Stimulated activated CD8-positive, alpha-beta memory T cell treated with anti-CD3 and anti-CD28 coated beads, Interleukin-2, amount 100 ng/mL, for 48 hours (primary cell): ENCODE measurements at regions not wholly inside any gene's neighbourhood (a gene's known extent, or its start where the extent isn't known, plus 50 kb on each side); places are given as distances from the start of the nearest gene placed in this dataset.
"Not testable (repeated sequence)": the region's sequence is repeated elsewhere in the genome, so short reads cannot be mapped to it uniquely, and the experiment has no call there.

ENCODE experiments used
- DNase-seq, 2 donors: peaks; one replicate each; pipeline ENCODE4 v3.0.0-alpha.2; 2020; ENCODE audit warnings: low read depth in 2 of 2

DNA sequence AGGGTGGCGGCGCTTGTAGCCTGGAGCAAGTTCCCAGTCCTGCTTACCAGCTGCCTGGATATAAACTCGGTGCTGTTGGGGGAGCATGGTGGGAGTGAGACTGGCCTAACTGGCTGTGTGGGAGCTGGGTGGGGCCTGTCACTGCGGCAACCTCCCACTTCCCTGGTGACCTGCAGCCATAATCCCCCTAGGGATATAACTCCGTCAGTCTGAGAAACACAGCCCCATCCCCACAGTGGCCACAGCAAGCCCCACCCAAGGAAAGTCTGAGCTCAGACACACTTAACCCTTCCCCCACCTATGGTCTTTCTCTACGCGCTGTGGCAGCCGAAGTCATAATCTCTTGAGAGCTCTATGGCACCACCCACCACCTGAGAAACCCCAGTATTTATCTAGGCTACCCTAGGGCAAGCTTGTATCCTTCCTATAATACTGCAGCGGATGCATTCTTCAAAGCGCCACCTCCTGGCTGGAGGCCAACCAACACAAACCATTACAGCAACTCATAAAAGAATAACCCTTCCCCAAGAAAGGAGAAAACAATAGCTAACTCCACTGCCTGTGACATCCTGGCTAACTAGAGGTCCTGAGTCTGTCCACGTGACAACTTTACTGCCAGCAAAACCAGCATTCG is 57.4 kb downstream of the ZNF648 start:
- no peak for DNase-seq

DNA sequence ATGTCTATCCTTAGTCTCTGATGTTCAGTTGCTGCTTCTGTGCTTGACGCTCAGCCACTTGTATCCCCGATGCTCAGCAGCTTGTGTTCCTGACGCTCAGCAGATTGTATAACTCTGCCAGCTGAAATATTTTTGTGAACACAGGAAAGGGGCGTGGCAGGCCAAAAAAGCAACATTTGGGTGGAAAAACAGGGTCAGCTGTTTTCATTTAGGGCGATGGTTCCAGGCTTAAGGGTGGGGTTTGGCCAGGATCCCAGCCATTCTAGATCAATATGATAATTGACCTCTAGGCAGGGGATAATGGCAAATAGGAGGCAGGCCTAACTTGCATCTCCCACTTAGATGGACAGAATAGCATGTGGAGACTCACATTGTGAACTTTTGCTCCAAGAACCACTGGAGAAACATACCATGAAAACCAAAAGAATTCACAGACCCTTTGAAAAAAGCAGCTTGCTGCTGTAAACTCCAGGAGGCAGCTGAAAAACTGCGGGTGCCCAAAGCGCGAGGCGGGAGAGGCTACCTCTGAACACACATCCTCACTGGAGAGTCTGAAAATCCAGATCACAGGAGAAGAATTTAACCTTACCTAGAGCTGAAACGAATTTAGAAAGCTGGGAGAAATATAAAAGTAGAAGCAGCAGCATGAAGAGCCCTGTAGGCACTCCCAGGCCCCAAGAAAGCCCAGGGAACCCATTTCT is 58.3 kb downstream of the ZNF648 start:
- no peak for DNase-seq

DNA sequence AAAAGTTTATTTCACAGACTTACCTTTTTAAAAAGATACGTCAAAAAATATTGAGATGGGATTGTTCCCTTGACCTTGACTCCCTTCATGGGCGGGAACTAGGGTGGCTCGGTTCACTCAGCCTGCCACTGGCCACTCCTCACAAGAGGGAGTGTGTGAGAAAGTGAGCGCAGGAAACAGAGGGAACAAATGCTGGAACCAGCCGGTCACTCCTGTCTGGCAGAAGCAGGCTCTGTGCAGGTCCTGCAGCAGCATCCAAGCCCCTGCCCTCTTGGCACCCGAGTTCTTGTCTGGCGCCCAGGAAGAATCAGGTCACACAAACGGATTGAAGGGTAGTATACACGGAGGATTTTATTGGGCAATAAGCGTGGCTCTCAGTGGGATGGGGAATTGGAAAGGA is 58.9 kb downstream of the ZNF648 start:
- no peak for DNase-seq

DNA sequence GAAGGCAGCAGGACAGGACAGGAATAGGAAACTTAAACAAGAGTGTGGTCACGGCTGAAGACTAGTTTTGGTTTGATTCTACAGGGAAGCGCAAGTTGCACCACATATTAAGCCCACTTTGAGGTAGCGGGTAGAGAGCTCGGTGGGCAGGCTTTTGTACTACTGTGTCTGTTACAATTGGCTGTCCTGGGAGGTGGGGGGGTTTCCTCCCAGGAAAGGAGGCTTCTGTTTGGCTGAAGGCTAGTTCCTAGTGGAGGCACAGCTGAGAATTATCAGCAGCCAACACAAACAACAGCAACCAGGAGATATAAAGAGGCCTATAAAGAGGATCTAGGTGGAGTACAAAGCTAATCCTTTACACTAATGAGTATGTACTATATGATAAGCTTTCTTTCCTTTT is 62.7 kb downstream of the ZNF648 start:
- DNase-seq, result no peak

DNA sequence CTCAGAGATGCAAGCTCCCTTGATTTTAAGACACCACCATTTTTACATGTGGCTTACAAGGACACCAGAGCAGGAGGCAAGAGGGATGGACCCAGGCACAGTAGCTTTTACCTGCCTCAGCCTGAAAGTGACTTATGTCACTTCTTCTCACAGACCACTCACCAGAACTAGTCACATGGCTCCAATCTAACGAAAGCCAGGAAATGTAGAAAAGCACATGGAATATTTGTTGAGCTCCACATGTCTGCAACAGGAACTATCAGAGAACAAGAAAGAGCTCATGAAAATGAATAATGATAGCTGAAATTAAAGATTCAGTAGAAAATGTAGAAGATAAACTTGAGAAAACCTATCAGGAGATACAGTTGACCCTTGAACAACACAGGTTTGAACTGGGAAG is 69.4 kb downstream of the ZNF648 start:
- DNase-seq, result no peak

DNA sequence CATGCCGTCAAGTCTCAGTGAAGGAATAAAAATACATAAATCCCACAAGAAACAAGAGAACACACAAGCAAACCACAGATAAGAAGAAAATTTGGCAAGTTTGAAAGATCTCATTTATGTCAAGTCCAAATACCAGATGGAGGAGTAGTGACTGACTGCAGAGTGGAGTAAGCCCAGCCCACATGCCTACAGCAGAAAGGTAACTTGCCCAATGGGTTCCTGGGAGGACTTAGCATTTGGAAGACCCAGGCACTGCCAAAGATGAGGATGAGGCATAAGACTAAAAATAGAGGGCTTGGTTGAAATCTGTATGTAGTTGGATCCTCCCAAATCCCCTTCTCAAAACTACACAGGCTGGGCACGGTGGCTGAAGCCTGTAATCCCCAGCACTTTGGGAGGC is 70.8 kb downstream of the ZNF648 start:
- no peak for DNase-seq

DNA sequence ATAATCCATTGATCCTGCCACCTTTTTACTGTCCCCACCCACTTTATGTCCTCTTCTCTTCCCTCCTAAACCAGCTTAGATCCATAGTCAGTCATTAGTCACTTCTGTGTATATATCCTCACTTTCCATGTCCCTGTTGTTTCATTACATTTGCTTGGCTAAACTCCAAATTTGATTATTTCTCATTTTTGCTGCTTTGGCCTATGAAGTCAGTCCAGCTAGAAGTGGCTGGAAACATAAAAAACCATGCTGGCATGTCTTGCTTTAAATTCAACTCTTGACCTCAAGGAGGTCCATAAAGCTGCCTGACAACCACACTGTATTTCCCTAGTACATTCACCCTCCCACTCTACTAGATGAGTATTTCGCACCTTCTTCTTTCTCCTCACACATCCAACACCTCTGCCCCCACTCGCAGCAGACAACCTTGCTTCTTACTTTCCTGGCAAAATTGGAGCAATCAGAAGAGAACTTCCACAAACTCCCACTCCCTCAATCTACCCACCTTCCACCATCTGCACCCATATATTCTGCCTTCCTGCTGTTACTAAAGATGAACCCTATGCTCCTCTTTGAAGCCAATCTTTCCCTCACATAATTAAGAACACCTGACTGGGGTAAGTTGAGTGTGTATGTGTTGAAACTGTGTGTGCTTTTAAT is 72.1 kb downstream of the ZNF648 start:
- DNase-seq, result no peak

DNA sequence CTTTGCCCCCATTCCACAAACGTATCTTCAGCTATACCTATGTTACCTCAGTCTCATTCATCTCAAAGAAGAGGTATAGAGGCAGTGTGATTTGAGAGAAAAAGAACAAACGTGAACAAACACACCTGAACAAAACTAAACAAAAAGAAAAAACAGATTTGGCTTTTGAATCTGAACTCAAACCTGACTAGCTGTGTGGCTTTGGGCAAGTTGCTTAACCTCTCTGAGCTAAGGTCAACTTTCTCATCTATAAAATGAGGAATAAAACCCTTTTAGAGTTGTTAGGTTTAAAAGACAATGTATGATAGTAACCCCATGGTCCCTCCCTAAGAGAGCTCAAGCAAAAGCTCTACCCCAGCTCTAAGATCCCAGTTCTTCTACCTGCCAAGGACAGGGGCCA is 73.5 kb downstream of the ZNF648 start:
- DNase-seq, result no peak

DNA sequence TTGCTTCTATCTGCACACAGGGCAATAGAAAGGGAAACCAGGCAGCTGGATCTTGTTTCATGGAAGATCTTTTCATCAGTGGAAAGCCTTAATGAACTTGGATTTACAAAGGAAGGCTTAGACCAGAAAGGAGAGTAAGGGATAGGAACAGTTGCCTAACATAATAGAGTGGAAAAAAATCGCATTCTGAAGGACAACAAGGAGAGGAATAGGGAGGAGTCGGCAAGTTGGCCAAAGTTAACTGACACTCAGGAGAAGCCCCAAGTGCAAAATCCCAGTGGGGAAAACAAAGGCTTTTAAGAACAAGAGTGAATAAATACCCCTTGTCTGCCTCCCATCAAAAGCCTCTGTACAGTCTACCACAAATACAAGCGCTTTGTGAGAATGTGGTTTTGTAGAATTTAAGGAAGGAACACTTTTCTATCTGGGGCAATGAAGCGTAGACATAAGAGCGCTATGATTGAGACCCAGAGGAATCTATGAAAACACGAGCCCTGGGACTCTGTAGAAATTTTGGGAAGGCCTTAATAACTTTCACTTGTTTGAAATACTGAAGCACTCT is 74.1 kb downstream of the ZNF648 start:
- no peak for DNase-seq

DNA sequence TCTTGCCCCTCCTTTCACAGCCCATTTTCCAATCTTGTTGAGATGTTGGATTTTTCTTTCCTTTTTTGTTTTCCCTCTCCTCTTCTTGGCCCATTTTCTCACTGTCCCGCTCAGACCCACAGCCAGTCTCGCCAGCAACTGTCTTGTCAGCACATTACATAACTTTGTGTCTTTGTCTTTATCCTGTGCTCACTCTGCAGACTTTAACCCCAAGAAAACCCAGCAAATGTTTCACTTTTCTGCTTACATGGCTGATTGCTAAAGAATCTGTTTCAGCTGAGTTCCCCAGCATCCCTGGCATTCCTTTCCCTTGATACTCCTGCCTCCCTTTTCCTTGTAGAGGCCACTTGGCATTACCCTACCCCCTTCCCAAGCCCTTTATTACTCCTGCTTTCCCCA is 74.6 kb downstream of the ZNF648 start:
- DNase-seq, result no peak

DNA sequence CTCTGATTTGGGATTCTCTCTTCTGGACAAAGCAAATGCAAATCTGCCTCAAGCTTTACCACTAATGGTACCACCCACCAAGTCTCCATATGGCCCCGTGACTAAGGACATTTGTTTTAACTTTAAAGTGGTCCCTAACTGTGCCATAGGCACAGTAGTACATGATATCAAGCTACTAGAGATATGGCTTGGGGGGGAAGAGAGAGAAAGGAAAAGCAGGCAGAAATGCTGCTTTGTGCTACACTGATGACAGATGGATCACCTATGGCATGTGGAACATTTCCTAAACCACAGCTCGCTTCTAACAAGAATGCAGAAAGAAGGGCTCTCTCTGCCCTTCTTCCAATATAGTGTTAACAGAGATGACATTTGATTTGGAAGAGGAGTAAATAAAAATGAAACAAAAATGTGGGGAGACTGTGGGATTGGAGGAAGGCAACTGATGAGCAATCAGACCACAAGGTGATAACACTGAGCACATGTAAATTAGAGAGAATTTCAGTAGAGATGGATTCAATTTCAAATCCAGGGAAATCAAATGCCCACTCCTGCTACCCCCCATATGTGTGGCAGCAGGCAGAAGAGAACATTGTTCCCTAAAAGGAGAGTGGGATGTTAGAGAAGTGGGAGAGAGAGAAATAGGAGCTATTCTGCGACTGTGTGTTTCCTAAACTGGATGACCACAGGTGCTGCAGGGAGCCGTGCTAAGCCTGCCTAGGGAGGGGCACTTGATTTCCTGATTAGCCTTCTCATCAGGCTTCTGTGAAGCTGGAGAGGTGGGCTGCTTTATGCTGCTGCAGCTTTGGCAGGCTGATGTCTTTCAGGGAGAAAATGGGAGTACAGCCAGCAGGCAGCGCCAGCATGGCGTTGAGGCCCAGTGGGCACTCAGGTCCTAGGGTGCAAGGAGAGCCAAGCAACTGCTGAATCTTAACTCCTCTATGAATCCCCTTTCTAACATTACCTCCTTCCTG is 75.3 kb downstream of the ZNF648 start:
- no peak for DNase-seq

DNA sequence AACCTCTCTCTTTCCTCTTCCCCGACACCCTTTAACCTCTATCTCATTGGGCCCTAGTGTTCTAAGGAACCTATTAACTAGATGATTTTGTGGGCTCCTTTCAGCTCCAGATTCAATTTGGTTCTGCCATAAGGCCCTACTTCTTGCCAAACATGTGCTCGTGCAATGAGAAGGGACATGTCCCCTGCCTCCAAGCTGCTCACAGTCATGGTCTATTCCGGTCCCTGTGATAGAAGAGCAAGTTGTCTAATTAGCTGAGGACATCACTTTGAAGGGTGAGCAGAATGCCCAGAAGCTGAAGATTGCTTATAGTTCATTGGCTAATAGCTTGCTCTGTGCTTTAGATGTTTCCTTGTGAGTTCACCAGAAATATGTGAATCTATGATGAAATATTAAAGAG is 76.2 kb downstream of the ZNF648 start:
- no peak for DNase-seq

DNA sequence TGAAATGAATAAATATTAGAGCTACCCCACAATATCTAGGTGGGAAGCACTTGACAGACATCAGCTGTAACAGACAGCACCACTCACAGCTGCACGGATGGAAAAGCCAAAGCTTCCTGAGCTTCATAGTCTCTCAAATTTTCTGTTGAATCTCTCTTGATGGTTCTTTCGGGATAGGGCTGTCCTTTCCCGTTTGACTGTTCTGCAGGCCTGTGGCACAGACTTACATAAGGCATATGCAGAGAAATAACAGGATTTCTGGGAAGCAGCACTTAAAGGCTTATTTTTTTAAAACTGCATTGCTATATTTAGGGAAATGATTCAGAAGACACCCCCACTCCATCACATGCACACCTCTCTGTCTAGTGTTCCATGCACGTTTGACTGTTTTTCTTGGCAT is 77.5 kb downstream of the ZNF648 start:
- no peak for DNase-seq

DNA sequence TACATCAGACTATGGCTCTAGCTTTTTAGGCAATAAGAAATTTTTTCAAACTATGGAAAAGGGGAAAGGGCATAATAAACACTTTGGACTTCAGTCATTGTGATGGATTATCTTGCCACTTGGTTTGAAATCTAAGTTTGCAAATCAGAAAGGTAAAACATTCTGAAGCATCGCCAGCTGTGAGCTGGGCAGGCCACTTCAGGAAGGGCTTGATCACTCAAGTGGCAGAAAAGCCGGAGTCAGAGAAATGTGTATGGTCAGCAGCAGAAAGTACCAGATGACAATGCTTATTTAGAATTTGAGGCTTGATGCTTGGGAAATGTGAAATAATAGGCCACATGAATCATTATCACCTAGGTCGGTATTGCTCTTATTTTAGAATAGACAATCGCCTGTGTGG is 79.7 kb downstream of the ZNF648 start:
- no peak for DNase-seq

DNA sequence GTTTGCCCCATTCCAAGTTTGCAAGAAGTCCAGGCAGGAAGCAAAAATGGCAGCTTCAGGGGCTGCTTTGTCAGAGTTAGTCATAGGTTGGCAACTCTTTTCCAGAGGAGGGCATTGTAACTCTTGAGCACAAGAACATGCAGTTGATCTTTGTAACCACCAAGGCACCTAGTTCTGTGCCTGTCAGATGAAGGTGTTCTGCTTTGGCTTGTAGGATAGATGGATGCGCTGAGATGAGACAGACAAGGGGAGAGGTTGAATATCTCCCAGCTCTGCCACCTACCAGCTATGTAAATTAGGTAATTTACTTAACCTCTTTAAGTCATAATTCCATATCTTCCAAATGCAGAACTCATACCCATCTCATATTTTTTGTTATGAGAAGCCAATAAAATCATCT is 89.3 kb downstream of the ZNF648 start:
- DNase-seq, result no peak

DNA sequence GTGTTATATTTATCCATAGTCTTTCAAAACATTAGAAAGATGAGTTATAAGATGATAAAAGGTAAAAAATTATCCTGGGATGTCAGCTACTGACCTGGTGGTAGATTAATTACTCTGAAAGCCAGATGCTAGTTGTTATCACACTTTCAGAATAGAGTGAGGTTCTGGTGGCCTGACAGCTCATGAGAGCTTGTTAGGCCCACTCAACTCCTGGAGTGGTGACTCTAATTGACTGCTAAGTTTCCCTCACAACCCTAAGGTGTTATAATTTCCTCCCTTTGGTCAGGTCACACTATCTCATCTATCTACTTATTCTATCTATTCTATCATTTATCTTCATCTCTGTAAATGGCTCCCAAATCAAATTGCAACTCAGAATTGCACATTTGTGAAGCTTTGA is 90.1 kb downstream of the ZNF648 start:
- no peak for DNase-seq

DNA sequence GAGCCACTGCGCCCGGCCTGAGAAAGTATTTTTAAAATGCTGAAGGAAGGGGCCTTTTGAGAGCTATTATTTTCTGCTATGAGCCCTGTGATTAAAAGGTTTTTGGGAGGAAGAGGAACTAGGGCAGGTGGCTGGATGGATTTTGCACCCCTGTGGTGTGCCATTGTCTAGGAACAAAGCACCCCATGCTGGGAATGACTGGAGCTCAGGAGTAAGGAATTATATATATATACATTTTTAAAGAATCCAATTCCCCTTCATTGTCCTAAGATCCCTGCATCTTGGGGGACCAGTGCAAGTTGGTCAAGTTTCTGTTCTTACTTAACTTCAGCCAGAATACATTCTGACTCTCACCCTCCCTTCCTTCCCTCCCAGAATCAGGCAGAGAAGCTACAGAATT is 91.6 kb downstream of the ZNF648 start:
- no peak for DNase-seq

DNA sequence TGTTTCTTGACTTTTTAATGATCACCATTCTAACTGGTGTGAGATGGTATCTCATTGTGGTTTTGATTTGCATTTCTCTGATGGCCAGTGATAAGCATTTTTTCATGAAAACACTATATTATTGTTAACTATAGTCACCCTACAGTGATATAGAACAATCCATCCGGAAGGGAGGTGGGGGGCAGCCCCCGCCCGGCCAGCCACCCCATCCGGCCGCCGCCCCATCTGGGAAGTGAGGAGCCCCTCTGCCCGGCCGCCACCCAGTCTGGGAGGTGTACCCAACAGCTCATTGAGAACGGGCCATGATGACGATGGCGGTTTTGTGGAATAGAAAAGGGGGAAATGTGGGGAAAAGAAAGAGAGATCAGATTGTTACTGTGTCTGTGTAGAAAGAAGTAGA is 106.8 kb downstream of the ZNF648 start:
- DNase-seq, result not testable (repeated sequence)

DNA sequence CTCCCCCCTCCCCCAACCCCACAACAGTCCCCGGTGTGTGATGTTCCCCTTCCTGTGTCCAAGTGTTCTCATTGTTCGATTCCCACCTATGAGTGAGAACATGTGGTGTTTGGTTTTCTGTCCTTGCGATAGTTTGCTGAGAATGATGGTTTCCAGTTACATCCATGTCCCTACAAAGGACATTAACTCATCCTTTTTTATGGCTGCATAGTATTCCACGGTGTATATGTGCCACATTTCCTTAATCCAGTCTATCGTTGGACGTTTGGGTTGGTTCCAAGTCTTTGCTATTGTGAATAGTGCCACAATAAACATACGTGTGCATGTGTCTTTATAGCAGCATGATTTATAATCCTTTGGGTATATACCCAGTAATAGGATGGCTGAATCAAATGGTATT is 107.3 kb downstream of the ZNF648 start:
- not testable (repeated sequence) for DNase-seq

DNA sequence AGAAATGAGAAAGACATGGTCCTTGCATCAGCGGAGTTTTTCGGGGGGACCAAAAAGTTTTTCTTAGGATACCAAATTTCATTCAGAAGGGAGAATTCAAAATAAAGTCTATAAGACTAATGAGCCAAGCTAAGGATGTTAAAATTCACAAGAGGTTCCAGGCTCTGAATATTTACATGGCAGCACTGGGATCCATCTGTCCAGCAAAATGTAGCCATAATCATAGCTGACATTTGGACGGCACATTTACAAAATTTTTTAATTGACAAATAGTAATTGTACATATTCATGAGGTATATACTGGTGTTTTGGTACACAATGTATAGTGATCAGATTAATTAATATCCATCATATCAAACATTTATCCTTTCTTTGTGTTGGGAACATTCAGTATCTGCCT is 107.9 kb downstream of the ZNF648 start:
- no peak for DNase-seq

DNA sequence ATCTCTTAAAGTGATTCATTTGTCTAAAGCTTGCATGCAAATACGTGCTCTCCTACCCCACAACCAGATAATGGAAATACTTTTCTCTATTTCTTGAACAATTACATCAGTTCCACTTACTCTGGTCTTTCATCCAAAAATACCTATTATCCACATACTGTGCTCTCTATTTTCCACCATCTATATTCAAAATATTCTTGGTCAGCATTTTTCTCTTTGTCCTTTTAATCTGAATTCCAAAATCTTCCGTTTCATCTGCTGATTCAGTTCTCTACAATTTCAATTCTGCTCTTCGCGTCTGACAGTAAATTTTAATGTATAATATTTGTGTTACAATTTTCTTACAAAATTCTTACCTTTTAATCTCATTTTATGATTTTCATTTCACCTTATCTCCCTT is 110.3 kb downstream of the ZNF648 start:
- DNase-seq, result no peak

DNA sequence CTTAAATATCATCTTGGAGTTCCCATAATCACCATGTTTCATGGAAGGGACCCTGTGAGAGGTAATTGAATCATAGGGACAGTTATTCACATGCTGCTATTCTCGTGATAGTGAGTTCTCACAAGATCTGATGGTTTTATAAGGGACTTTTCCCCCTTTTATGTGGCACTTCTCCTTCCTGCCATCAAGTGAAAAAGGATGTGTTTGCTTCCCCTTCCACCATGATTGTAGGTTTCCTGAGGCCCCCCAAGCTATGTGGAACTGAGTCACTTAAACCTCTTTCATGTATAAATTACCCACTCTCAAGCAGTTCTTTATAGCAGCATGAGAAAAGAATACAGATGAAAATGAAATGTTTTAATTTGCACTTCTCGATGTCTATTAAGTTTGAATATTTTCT is 112.0 kb downstream of the ZNF648 start:
- DNase-seq, result no peak
